CD4-positive, alpha-beta memory T cell (primary cell): ENCODE measurements at regions not wholly inside any gene's neighbourhood (a gene's known extent, or its start where the extent isn't known, plus 50 kb on each side); places are given as distances from the start of the nearest gene placed in this dataset.

Experiments used
- CTCF ChIA-PET: fragments of 350-600 bp; sonication (Branson Sonifier 250); formaldehyde crosslinking; loops from one replicate; lab custom pipeline; 2021; ENCODE audit warnings: inconsistent platforms; ENCODE audit not compliant: partially characterized antibody; lab: Charles Lee
- POLR2A ChIA-PET: fragments of 350-600 bp; sonication (Branson Sonifier 250); formaldehyde crosslinking; loops from one replicate; lab custom pipeline; 2021; ENCODE audit not compliant: partially characterized antibody; lab: Charles Lee
- DNase-seq, 5 donors: peaks; one replicate each; pipeline versions ENCODE4 v3.0.0 to v3.0.0-alpha.2; 2020 to 2022; ENCODE audit warnings: mixed read lengths in 1 of 5
- H3K27ac ChIP-seq: one replicate; pipeline ENCODE4 v1.7.0; 2013; ENCODE audit warnings: low read depth, low read length
- H3K27me3 ChIP-seq: 2 replicates; pipeline ENCODE4 v1.7.0; 2013; ENCODE audit warnings: mild to moderate bottlenecking, low read length, moderate library complexity; ENCODE audit not compliant: insufficient read depth
- H3K36me3 ChIP-seq: 2 replicates; pipeline ENCODE4 v1.7.0; 2013; ENCODE audit warnings: mild to moderate bottlenecking, low read length, moderate library complexity; ENCODE audit not compliant: insufficient read depth
- H3K4me1 ChIP-seq: 2 replicates; pipeline ENCODE4 v1.7.0; 2013; ENCODE audit warnings: mild to moderate bottlenecking, low read length, moderate library complexity; ENCODE audit not compliant: insufficient read depth
- H3K4me3 ChIP-seq, 2 donors: one replicate each; pipeline ENCODE4 v1.7.0; 2013; ENCODE audit warnings: low read length in 2 of 2, mild to moderate bottlenecking in 1 of 2
- H3K9me3 ChIP-seq, 2 donors: one replicate each; pipeline ENCODE4 v1.7.0; 2013; ENCODE audit warnings: low read length in 2 of 2, control low read depth in 1 of 2; ENCODE audit not compliant: control insufficient read depth in 1 of 2
- H3K27ac Mint-ChIP-seq, 7 donors: one replicate each; pipeline ENCODE4 v1.8.0; 2020 to 2021; ENCODE audit warnings: mixed read lengths in 7 of 7, mild to moderate bottlenecking in 6 of 7, inconsistent platforms in 3 of 7, moderate library complexity in 3 of 7
- H3K27me3 Mint-ChIP-seq, 2 donors: one replicate each; pipeline ENCODE4 v1.8.0; 2020 to 2021; ENCODE audit warnings: mixed read lengths in 2 of 2
- H3K36me3 Mint-ChIP-seq, 2 donors: one replicate each; pipeline ENCODE4 v1.8.0; 2020 to 2021; ENCODE audit warnings: mixed read lengths in 2 of 2, inconsistent platforms in 1 of 2, mild to moderate bottlenecking in 1 of 2
- H3K4me1 Mint-ChIP-seq, 4 donors: one replicate each; pipeline ENCODE4 v1.8.0; 2020 to 2021; ENCODE audit warnings: mixed read lengths in 4 of 4, mild to moderate bottlenecking in 1 of 4
- H3K4me3 Mint-ChIP-seq, 8 donors: one replicate each; pipeline ENCODE4 v1.8.0; 2020 to 2021; ENCODE audit warnings: mixed read lengths in 8 of 8, mild to moderate bottlenecking in 7 of 8, moderate library complexity in 6 of 8, inconsistent platforms in 3 of 8
- H3K9me3 Mint-ChIP-seq, 8 donors: one replicate each; pipeline ENCODE4 v1.8.0; 2020 to 2021; ENCODE audit warnings: mixed read lengths in 8 of 8, mild to moderate bottlenecking in 5 of 8, inconsistent platforms in 3 of 8, moderate library complexity in 1 of 8
- intact Hi-C: fragments of 100-400 bp; cut with micrococcal nuclease; formaldehyde crosslinking; loops from one replicate; pipeline ENCODE4 v1.15.1; 2023

DNA sequence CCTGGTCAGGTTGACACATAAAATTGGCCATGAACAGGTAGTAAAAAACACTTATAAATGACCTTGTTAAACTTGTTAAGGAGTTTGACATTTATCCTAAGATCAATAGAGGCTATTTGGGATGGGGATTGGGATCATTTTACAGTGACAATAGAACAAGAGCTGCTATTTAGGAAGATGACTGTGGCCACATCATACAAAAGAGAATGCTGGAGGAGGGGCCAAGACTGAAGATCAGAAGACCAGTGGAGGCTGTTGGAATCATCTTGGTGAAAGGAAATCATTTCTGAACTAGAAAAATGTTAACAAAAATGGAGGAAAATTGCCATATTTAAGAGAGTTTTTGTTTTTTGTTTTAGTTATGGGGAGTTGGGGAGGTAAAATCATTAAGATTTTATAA lies 304.8 kb upstream of the TLE4 start:
- Mint-ChIP-seq H3K4me1 (no peaks in the 10 kb centered on the region), H3K4me3 (no peak overlapping the region), H3K36me3 (no peaks in the 10 kb centered on the region), H3K27me3 (peaks cover 13 to 16% of the 10 kb centered on the region in 2 donors), H3K9me3 (peaks cover 0 to 5% (median 3%) of the 10 kb centered on the region in 8 donors), H3K27ac (no peak overlapping the region)
- H3K9me3 ChIP-seq = no peaks in the 10 kb centered on the region
- no peaks in the 10 kb centered on the region for H3K36me3 ChIP-seq
- intact Hi-C loops = no loop called here
- DNase-seq = no peak
- CTCF ChIA-PET = no interaction called here
- no peak overlapping the region for H3K4me3 ChIP-seq
- H3K27me3 ChIP-seq = no peaks in the 10 kb centered on the region
- H3K4me1 ChIP-seq = no peaks in the 10 kb centered on the region
- POLR2A ChIA-PET = no interaction called here
- no peak overlapping the region for H3K27ac ChIP-seq

DNA sequence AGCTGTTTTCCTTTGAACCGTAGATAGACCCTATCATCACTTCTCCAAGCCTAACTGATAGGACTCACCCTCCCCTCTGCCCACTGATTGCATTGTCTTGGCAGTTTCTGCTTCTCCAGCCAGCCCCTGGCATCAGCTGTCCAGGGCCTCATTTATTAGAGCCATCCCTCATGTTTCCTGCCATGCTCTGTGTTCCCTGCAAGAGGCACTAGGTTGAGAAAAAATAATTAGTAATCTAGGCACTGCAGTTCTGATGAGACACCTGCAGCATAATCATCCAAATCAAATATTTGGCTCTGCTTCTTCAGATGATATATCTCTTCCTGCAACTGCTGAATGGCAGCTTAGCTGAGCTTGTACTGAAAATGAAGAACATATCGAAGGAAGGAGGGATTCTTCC lies 303.0 kb upstream of the TLE4 start:
- Mint-ChIP-seq H3K9me3 (peaks cover 0 to 4% (median 0%) of the 10 kb centered on the region in 8 donors), H3K27ac (no peak overlapping the region), H3K27me3 (peaks cover 9 to 10% of the 10 kb centered on the region in 2 donors), H3K36me3 (no peaks in the 10 kb centered on the region), H3K4me3 (no peak overlapping the region), H3K4me1 (no peaks in the 10 kb centered on the region)
- no peak for DNase-seq
- no peak overlapping the region for H3K4me3 ChIP-seq
- H3K36me3 ChIP-seq = no peaks in the 10 kb centered on the region
- ChIA-PET CTCF (no interaction called here), POLR2A (no interaction called here)
- no peaks in the 10 kb centered on the region for H3K9me3 ChIP-seq
- no peaks in the 10 kb centered on the region for H3K4me1 ChIP-seq
- intact Hi-C loops = no loop called here
- H3K27me3 ChIP-seq = no peaks in the 10 kb centered on the region
- no peak overlapping the region for H3K27ac ChIP-seq

DNA sequence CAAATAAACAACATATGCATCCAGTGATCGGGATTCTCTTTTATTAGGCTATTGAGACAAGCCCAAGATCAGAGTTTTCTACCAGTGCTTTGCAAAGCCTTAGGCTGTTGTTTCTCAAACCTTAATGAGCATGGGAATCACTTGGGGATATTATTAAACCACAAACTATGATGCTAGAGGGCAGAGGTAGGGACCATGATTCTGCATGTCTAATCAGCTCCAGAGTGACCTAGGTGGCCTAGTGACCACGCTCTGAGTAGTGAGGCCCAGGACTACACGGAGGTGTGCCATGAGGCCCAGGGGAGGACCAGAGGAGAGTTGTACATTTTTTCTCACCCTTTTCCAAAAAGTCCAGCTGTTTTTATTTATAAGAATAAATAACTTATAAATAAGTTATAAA lies 298.5 kb upstream of the TLE4 start:
- CTCF ChIA-PET = no interaction called here
- Mint-ChIP-seq H3K27ac (no peak overlapping the region), H3K27me3 (peaks cover 0 to 4% of the 10 kb centered on the region in 2 donors), H3K36me3 (no peaks in the 10 kb centered on the region), H3K4me1 (no peaks in the 10 kb centered on the region), H3K9me3 (peaks cover 0 to 2% (median 0%) of the 10 kb centered on the region in 8 donors), H3K4me3 (no peak overlapping the region)
- Histone ChIP-seq H3K27me3 (no peaks in the 10 kb centered on the region), H3K36me3 (no peaks in the 10 kb centered on the region), H3K4me1 (no peaks in the 10 kb centered on the region), H3K9me3 (no peaks in the 10 kb centered on the region), H3K4me3 (no peak overlapping the region), H3K27ac (no peak overlapping the region)
- POLR2A ChIA-PET = no interaction called here
- no peak for DNase-seq
- intact Hi-C loops = no loop called here

DNA sequence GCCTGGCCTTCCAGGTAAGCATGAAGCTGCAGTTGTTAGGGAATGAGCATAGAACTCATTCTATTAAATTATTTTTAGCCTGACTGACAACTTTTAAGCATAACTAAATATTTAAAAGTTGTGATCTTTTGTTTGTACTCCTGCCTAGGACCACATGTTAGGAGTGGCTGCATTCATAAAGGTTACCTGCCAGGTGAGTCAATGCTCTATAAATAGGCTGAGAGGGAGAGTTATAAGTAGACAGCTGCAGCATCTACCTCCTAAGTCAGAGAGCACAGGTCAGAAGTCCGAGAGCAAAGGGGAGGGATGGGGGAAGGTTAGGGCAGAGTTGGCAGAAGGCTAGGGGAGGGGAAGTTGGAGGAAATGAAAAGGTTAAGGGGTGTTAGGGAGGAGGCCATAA lies 292.4 kb upstream of the TLE4 start:
- no peaks in the 10 kb centered on the region for H3K36me3 Mint-ChIP-seq
- no peak overlapping the region for H3K27ac Mint-ChIP-seq
- no peaks in the 10 kb centered on the region for H3K4me1 Mint-ChIP-seq
- H3K27me3 Mint-ChIP-seq = peaks cover 2 to 6% of the 10 kb centered on the region in 2 donors
- no peaks in the 10 kb centered on the region for H3K27me3 ChIP-seq
- DNase-seq = no peak
- no peaks in the 10 kb centered on the region for H3K36me3 ChIP-seq
- H3K9me3 Mint-ChIP-seq = peaks cover 0 to 6% (median 0%) of the 10 kb centered on the region in 8 donors
- no peaks in the 10 kb centered on the region for H3K9me3 ChIP-seq
- no peak overlapping the region for H3K4me3 ChIP-seq
- intact Hi-C loops = no loop called here
- no peak overlapping the region for H3K27ac ChIP-seq
- H3K4me1 ChIP-seq = no peaks in the 10 kb centered on the region
- no peak overlapping the region for H3K4me3 Mint-ChIP-seq
- CTCF ChIA-PET = no interaction called here
- POLR2A ChIA-PET = no interaction called here

- Mint-ChIP-seq H3K9me3 (peaks cover 0 to 6% (median 0%) of the 10 kb centered on the region in 8 donors), H3K27me3 (peaks cover 2 to 6% of the 10 kb centered on the region in 2 donors)
- intact Hi-C loops = no loop called here
These were observed 291.1 kb upstream of the TLE4 start for GRCh38 chr9:79280691-79281090.

GRCh38 chr9:79284081-79284480 lies 287.7 kb upstream of the TLE4 start:
- H3K9me3 ChIP-seq = no peaks in the 10 kb centered on the region
- Mint-ChIP-seq H3K36me3 (no peaks in the 10 kb centered on the region), H3K27me3 (peaks cover 2 to 3% of the 10 kb centered on the region in 2 donors), H3K9me3 (peaks cover 0 to 3% (median 0%) of the 10 kb centered on the region in 8 donors), H3K4me3 (no peak overlapping the region), H3K4me1 (no peaks in the 10 kb centered on the region), H3K27ac (no peak overlapping the region)
- POLR2A ChIA-PET = no interaction called here
- no peaks in the 10 kb centered on the region for H3K27me3 ChIP-seq
- no peak for DNase-seq
- CTCF ChIA-PET = no interaction called here
- intact Hi-C loops = no loop called here
- H3K36me3 ChIP-seq = no peaks in the 10 kb centered on the region
- no peaks in the 10 kb centered on the region for H3K4me1 ChIP-seq
- no peak overlapping the region for H3K4me3 ChIP-seq
- H3K27ac ChIP-seq = no peak overlapping the region

More at GRCh38 chr9:79280691-79281090, 291.1 kb upstream of the TLE4 start:
- Mint-ChIP-seq H3K36me3 (no peaks in the 10 kb centered on the region), H3K4me1 (no peaks in the 10 kb centered on the region), H3K4me3 (no peak overlapping the region), H3K27ac (no peak overlapping the region)
- H3K9me3 ChIP-seq = no peaks in the 10 kb centered on the region
- no peak for DNase-seq
- no peak overlapping the region for H3K4me3 ChIP-seq
- no peak overlapping the region for H3K27ac ChIP-seq
- CTCF ChIA-PET = no interaction called here
- H3K4me1 ChIP-seq = no peaks in the 10 kb centered on the region
- no peaks in the 10 kb centered on the region for H3K36me3 ChIP-seq
- POLR2A ChIA-PET = no interaction called here
- no peaks in the 10 kb centered on the region for H3K27me3 ChIP-seq

DNA sequence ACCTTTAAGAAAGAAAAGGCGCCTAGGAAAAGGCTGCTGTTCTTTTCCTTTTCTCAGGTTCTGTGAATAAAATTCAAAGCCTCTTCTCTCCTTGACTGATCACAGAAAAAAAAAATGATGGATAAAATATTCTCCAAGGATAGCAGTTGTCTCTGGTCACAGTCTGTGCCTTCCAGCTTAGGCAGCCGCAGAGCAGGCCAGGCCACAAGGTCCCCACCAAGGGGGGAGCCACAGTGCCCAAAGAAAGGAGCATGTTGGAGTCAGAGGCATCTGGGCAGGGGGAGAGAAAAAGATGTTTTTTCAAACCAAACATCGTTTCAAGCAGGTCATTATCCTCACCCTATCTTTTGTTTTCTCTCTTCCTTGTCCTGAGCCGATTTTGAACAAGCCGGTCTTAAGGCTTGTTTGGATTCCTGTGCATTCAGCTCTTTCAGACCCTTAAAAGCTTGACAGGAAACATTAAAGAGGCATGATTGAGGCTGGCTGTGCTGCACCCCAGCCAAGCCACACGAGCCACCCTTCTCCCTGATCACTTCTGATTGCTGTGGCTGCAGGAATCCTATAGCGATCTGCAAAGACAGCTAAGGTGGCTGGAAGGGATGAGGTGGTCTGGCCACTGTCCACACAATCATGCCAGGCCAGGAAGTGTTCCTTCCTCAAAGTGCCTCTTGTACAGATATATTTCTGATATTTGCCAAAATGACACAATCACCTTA lies 284.6 kb upstream of the TLE4 start:
- no peak overlapping the region for H3K4me3 ChIP-seq
- Mint-ChIP-seq H3K4me1 (no peaks in the 10 kb centered on the region), H3K9me3 (no peaks in the 10 kb centered on the region), H3K36me3 (no peaks in the 10 kb centered on the region), H3K27me3 (peaks cover 0 to 1% of the 10 kb centered on the region in 2 donors), H3K27ac (no peak overlapping the region), H3K4me3 (no peak overlapping the region)
- no peak for DNase-seq
- no peaks in the 10 kb centered on the region for H3K27me3 ChIP-seq
- H3K27ac ChIP-seq = no peak overlapping the region
- H3K36me3 ChIP-seq = no peaks in the 10 kb centered on the region
- H3K4me1 ChIP-seq = no peaks in the 10 kb centered on the region
- intact Hi-C loops = no loop called here
- no peaks in the 10 kb centered on the region for H3K9me3 ChIP-seq
- POLR2A ChIA-PET = no interaction called here
- CTCF ChIA-PET = no interaction called here
